ENCODE measurements at regions not wholly inside any gene's neighbourhood (a gene's known extent, or its start where the extent isn't known, plus 50 kb on each side); places are given as distances from the start of the nearest gene placed in this dataset.

GRCh38 chr9:75707191-75707590 is 183.3 kb upstream of the PCSK5 start:
- no peak overlapping the region for H3K4me3 ChIP-seq
- WGBS (ENCODE audit: missing lambda C conversion rate): 52% methylated on average over 2 of the region's 2 CpGs
- FAIRE-seq (no peak), DNase-seq (ENCODE audit: low read depth in 1 of 2, low spot score in 1 of 2) (no peak), ATAC-seq (no peak)
- no peaks in the 10 kb centered on the region for H3K4me1 ChIP-seq
- no peak overlapping the region for H3K4me2 ChIP-seq
- no peak overlapping the region for H3K27ac ChIP-seq
- TF ChIP-seq, protein P1, sequence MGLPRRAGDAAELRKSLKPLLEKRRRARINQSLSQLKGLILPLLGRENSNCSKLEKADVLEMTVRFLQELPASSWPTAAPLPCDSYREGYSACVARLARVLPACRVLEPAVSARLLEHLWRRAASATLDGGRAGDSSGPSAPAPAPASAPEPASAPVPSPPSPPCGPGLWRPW (IDR thresholded peaks at IDR 0.05): no peak
- no peak for TF ChIP-seq NPAS2 (CRISPR knock-in tag; IDR thresholded peaks at IDR 0.05; ENCODE audit: borderline replicate concordance)
- TF ChIP-seq CBX2 (IDR thresholded peaks at IDR 0.05; ENCODE audit: borderline replicate concordance, low read depth): no peak
- TF ChIP-seq JUN (IDR thresholded peaks at IDR 0.05): no peak
- TF ChIP-seq FOXS1 (CRISPR knock-in tag; IDR thresholded peaks at IDR 0.05): no peak
- TF ChIP-seq RNF2 (IDR thresholded peaks at IDR 0.05; ENCODE audit: borderline replicate concordance, low read depth): no peak
- TF ChIP-seq EHMT2 (IDR thresholded peaks at IDR 0.05; ENCODE audit: low read depth): no peak
- no peak for TF ChIP-seq NR3C1 (IDR thresholded peaks at IDR 0.05)
- no peaks in the 10 kb centered on the region for H3K9me3 ChIP-seq
- ChIA-PET POLR2A (no interaction called here), CTCF (no interaction called here)

GRCh38 chr9:75709698-75710097 is 180.8 kb upstream of the PCSK5 start:
- POLR2A ChIA-PET: no interaction called here
- WGBS (ENCODE audit: missing lambda C conversion rate): 26% methylated on average over 2 of the region's 2 CpGs
- no peak for FAIRE-seq

More at GRCh38 chr9:75709698-75710097, 180.8 kb upstream of the PCSK5 start:
- H3K4me2 ChIP-seq: no peak overlapping the region
- no peak for TF ChIP-seq RARB (CRISPR knock-in tag; IDR thresholded peaks at IDR 0.05)
- TF ChIP-seq EP300 (IDR thresholded peaks at IDR 0.05): no peak
- TF ChIP-seq, protein P2, sequence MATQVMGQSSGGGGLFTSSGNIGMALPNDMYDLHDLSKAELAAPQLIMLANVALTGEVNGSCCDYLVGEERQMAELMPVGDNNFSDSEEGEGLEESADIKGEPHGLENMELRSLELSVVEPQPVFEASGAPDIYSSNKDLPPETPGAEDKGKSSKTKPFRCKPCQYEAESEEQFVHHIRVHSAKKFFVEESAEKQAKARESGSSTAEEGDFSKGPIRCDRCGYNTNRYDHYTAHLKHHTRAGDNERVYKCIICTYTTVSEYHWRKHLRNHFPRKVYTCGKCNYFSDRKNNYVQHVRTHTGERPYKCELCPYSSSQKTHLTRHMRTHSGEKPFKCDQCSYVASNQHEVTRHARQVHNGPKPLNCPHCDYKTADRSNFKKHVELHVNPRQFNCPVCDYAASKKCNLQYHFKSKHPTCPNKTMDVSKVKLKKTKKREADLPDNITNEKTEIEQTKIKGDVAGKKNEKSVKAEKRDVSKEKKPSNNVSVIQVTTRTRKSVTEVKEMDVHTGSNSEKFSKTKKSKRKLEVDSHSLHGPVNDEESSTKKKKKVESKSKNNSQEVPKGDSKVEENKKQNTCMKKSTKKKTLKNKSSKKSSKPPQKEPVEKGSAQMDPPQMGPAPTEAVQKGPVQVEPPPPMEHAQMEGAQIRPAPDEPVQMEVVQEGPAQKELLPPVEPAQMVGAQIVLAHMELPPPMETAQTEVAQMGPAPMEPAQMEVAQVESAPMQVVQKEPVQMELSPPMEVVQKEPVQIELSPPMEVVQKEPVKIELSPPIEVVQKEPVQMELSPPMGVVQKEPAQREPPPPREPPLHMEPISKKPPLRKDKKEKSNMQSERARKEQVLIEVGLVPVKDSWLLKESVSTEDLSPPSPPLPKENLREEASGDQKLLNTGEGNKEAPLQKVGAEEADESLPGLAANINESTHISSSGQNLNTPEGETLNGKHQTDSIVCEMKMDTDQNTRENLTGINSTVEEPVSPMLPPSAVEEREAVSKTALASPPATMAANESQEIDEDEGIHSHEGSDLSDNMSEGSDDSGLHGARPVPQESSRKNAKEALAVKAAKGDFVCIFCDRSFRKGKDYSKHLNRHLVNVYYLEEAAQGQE (IDR thresholded peaks at IDR 0.05): no peak
- no peak for TF ChIP-seq FOXS1 (CRISPR knock-in tag; IDR thresholded peaks at IDR 0.05)
- TF ChIP-seq, protein P3, sequence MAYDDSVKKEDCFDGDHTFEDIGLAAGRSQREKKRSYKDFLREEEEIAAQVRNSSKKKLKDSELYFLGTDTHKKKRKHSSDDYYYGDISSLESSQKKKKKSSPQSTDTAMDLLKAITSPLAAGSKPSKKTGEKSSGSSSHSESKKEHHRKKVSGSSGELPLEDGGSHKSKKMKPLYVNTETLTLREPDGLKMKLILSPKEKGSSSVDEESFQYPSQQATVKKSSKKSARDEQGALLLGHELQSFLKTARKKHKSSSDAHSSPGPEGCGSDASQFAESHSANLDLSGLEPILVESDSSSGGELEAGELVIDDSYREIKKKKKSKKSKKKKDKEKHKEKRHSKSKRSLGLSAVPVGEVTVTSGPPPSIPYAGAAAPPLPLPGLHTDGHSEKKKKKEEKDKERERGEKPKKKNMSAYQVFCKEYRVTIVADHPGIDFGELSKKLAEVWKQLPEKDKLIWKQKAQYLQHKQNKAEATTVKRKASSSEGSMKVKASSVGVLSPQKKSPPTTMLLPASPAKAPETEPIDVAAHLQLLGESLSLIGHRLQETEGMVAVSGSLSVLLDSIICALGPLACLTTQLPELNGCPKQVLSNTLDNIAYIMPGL (CRISPR knock-in tag; IDR thresholded peaks at IDR 0.05; ENCODE audit: borderline replicate concordance): no peak
- no peak for TF ChIP-seq MYC (IDR thresholded peaks at IDR 0.05; ENCODE audit: borderline replicate concordance, low read length)
- TF ChIP-seq, protein P1 (IDR thresholded peaks at IDR 0.05): no peak
- TF ChIP-seq JUN (IDR thresholded peaks at IDR 0.05): no peak
- no peak for TF ChIP-seq RNF2 (IDR thresholded peaks at IDR 0.05; ENCODE audit: borderline replicate concordance, low read depth)
- TF ChIP-seq KDM1A (IDR thresholded peaks at IDR 0.05; ENCODE audit: low read depth): no peak
- no peak for TF ChIP-seq ELK1 (IDR thresholded peaks at IDR 0.05; ENCODE audit: low read depth, low read length)
- no peak for TF ChIP-seq HOXB5 (CRISPR knock-in tag; IDR thresholded peaks at IDR 0.05)
- no peak for TF ChIP-seq CBX2 (IDR thresholded peaks at IDR 0.05; ENCODE audit: borderline replicate concordance, low read depth)
- no peak for TF ChIP-seq JUNB (IDR thresholded peaks at IDR 0.05)
- TF ChIP-seq TP53 (CRISPR knock-in tag; IDR thresholded peaks at IDR 0.05): no peak
- TF ChIP-seq CEBPB (IDR thresholded peaks at IDR 0.05): no peak
- TF ChIP-seq ZFP36 (IDR thresholded peaks at IDR 0.05; ENCODE audit: borderline replicate concordance, partially characterized antibody): no peak
- no peaks in the 10 kb centered on the region for H3K9me3 ChIP-seq
- CTCF ChIA-PET: no interaction called here
- DNase-seq (ENCODE audit: low read depth in 1 of 2, low spot score in 1 of 2) (no peak), ATAC-seq (no peak)
- no peaks in the 10 kb centered on the region for H3K4me1 ChIP-seq
- H3K27ac ChIP-seq: no peak overlapping the region
- H3K4me3 ChIP-seq: no peak overlapping the region
